Kidney (tissue), 13 donors: ENCODE measurements at regions not wholly inside any gene's neighbourhood (a gene's known extent, or its start where the extent isn't known, plus 50 kb on each side); places are given as distances from the start of the nearest gene placed in this dataset.
"Not testable (repeated sequence)": the region's sequence is repeated elsewhere in the genome, so short reads cannot be mapped to it uniquely, and the experiment has no call there.

Experiments
- DNase-seq, 5 donors: peaks; one replicate each; pipeline ENCODE4 v3.0.0-alpha.2; 2013 to 2020
- FAIRE-seq: peaks from 2 replicates; lab custom pipeline; 2012; peaks lifted over from hg19 to GRCh38; lab: Jason Lieb, UNC
- H3K27ac ChIP-seq, 2 donors: one replicate each; pipeline ENCODE4 v1.7.0; 2013; ENCODE audit warnings: low read depth in 2 of 2, low read length in 2 of 2, inconsistent platforms in 1 of 2
- H3K27me3 ChIP-seq: one replicate; pipeline ENCODE4 v1.7.1; 2013; ENCODE audit warnings: low read length, inconsistent platforms; ENCODE audit not compliant: control insufficient read depth, insufficient read depth
- H3K36me3 ChIP-seq, 3 donors: one replicate each; pipeline versions ENCODE4 v1.7.0 to v1.7.1; 2013; ENCODE audit warnings: low read length in 3 of 3, control low read depth in 1 of 3, inconsistent platforms in 1 of 3; ENCODE audit not compliant: insufficient read depth in 3 of 3, control insufficient read depth in 2 of 3
- H3K4me1 ChIP-seq, 3 donors: one replicate each; pipeline versions ENCODE4 v1.7.0 to v1.7.1; 2013; ENCODE audit warnings: low read length in 3 of 3, inconsistent platforms in 1 of 3, low read depth in 1 of 3; ENCODE audit not compliant: control insufficient read depth in 2 of 3, insufficient read depth in 2 of 3
- H3K4me3 ChIP-seq, 3 donors: one replicate each; pipeline versions ENCODE4 v1.7.0 to v1.8.1; 2013; ENCODE audit warnings: low read length in 3 of 3, control low read depth in 1 of 3, inconsistent platforms in 1 of 3
- H3K9ac ChIP-seq, 3 donors: one replicate each; pipeline versions ENCODE4 v1.7.0 to v1.7.1; 2013; ENCODE audit warnings: low read length in 3 of 3, control low read depth in 1 of 3, inconsistent platforms in 1 of 3
- H3K9me3 ChIP-seq, 3 donors: one replicate each; pipeline versions ENCODE4 v1.7.0 to v1.7.1; 2013; ENCODE audit warnings: low read length in 3 of 3, control low read depth in 1 of 3, inconsistent platforms in 1 of 3; ENCODE audit not compliant: control insufficient read depth in 2 of 3, insufficient read depth in 1 of 3
- CTCF ChIP-seq: IDR thresholded peaks from 3 replicates; pipeline ENCODE4 v1.5.1; 2012; ENCODE audit warnings: mild to moderate bottlenecking, moderate library complexity, borderline replicate concordance; ENCODE audit not compliant: insufficient read depth; ENCODE audit errors: extremely low read depth
- intact Hi-C: fragments of 100-400 bp; cut with DNase I; formaldehyde crosslinking; loops from one replicate; pipeline ENCODE4 v1.11.1; 2022
- donor health status: control.
- donor health status: control.
- donor health status: control.
- donor health status: control.
- donor health status: control.
- donor health status: DM: yes; HTN: yes; CAD: no.
- donor health status: Normal renal cell carcinoma (clear cell type).

DNA sequence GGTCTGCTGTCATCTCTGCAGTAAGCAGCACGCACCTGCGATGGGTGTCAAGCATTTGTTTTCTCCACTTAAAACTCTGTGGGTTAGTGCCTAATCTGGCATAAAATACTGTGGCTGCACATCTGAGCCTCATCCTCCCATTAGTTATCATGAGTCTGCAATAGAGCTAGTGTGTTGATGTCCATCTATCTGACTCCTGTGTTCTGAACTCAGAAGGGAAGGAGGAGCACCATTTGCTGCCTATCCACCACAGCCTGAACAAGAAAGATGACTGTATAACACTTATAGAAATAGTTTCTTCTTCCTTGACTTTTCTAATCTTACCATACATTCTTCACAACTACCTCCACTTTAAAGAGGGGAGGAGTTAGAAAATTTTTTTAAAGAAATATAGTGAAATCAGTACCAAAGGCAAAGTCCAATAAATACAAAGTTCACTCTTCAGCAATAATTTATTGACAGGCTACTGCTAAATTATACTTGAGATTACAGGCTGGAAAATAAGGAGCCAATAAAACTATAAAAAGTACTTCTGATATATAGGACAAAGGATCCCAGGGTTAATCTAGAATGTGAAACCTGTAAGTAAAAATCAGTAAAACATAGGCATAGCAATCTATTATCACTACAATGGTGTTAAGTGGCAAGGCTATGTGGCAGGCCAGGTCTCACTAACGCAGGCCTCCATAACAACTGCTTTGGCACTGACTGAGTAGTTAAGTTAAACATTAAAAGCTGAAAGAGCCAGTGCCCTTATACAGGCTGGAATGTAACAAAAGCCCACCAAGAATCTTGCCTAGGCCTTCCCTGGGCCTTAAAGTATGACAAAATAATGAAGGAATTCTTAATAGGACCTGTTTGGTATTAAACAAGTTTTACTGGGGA, 70.2 kb downstream of the LGALS9C start:
- intact Hi-C loops, DNase-seq, H3K27me3 ChIP-seq, H3K4me3 ChIP-seq, H3K4me1 ChIP-seq, H3K9ac ChIP-seq, H3K9me3 ChIP-seq, H3K36me3 ChIP-seq, H3K27ac ChIP-seq: not testable (repeated sequence)
- FAIRE-seq = peak; percentile 77

DNA sequence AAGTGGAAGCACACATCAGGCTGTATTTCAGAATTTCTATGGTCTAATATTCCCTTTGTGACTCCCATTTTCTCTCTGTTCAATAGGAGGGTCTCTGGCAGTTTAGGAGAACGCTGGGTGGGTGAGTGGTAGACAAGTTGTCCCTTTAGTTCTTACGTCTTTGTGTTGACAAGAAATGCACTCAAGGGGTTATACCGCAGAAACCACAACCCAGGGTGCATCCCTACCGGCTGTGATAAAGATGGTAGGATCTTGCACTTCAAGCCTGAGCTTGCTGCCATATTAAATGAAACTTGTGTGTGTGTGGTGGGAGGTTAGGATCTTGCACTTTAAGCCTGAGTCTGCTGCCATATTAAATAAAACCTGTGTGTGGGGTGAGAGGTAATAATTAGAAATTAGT, 80.5 kb downstream of the LGALS9C start:
- intact Hi-C loops, H3K36me3 ChIP-seq, H3K9me3 ChIP-seq, FAIRE-seq, H3K4me3 ChIP-seq, H3K4me1 ChIP-seq, DNase-seq, H3K9ac ChIP-seq, H3K27ac ChIP-seq, H3K27me3 ChIP-seq: not testable (repeated sequence)

DNA sequence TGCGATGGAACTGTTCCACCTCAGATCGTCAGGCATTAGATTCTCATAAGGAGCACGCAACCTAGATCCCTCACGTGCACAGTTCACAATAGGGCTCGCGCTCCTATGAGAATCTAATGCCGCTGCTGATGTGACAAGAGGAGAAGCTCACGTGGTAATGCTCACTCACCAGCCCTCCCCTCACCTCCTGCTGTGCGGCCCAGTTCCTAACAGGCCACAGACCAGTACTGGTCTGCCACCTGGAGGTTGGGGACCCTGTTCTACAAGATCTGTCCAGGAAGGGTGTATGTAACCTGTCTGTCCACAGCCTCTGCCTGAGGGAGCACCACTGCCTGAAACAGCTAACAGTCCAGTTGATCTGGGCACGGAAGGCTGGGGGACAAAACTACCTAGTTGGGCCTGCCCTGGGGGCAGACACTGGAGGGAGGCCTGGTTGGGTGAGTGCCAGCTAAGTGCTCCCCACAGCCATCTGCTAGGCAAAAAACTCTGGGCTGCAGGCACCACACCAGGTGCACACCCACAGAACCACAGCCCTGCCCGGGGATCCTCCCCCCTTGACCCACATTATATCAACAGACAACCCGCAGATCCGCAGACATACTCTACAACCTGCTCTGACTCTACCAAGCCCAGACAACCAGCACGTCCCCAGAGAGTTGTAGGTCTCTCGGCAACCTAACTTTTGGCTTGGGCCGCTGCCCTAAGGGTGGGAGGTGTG, 80.7 kb downstream of the TBC1D28 start:
- FAIRE-seq, H3K9me3 ChIP-seq, H3K4me3 ChIP-seq, H3K27me3 ChIP-seq, intact Hi-C loops, H3K36me3 ChIP-seq, H3K4me1 ChIP-seq, H3K27ac ChIP-seq, H3K9ac ChIP-seq: not testable (repeated sequence)
- DNase-seq = peak in 1 of 5 donors; percentile 32

- peak in 4 of 5 donors; percentile 39 to 61 (median 56) for DNase-seq
- peak; percentile 61 for TF ChIP-seq CTCF
- H3K4me1 ChIP-seq, H3K9ac ChIP-seq, H3K9me3 ChIP-seq, H3K4me3 ChIP-seq, FAIRE-seq, intact Hi-C loops, H3K36me3 ChIP-seq, H3K27me3 ChIP-seq, H3K27ac ChIP-seq: not testable (repeated sequence)
Measured at GRCh38 chr17:18564099-18564448, 80.1 kb downstream of the TBC1D28 start.

GRCh38 chr17:18568108-18568995, 75.8 kb downstream of the TBC1D28 start:
- FAIRE-seq, H3K4me3 ChIP-seq, intact Hi-C loops, H3K27me3 ChIP-seq, H3K9ac ChIP-seq, H3K4me1 ChIP-seq, H3K36me3 ChIP-seq, H3K27ac ChIP-seq, H3K9me3 ChIP-seq: not testable (repeated sequence)
- peak in 3 of 5 donors; percentile 3 to 48 (median 47) for DNase-seq

DNA sequence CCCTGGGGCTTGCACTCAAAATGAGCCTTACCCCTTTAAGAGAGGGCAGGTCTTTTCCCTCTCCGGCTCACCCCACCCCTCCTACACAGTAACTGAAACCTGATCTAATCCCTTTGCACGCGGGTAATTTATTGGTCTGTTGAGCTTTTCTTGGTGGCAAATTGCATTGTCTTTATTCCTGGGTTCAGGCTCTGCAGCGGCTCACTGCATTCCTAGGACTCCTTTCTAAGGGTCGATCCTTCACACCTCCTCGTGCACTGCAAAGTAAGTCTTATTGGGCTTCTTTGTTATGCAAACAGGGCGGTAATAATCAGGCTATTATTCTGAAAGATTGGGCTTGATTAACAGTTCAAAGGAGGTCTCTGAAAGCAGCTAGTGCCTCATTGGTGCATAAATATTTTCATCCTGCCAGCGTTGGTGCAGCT, 74.7 kb downstream of the TBC1D28 start:
- H3K4me3 ChIP-seq = peak overlapping the region in 2 of 3 donors; percentile 6 to 36
- H3K27me3 ChIP-seq, intact Hi-C loops, H3K36me3 ChIP-seq, H3K27ac ChIP-seq, FAIRE-seq, H3K9me3 ChIP-seq, H3K4me1 ChIP-seq: not testable (repeated sequence)
- H3K9ac ChIP-seq = peak overlapping the region in 1 of 3 donors; percentile 30
- peak in 4 of 5 donors; percentile 59 to 80 (median 70) for DNase-seq

DNA sequence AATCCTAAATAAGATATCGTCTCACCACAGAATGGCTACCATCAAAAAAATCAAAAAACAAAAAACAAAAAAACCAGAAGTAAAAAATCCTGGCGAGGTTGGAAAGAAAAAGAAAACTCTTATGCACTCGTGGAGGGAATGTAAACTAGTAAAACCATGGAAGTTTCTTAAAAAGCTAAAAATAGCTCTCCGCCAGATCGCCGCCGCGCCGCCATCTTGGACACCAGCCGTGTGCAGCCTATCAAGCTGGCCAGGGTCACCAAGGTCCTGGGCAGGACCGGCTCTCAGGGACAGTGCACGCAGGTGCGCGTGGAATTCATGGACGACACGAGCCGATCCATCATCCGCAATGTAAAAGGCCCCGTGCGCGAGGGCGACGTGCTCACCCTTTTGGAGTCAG, 71.7 kb downstream of the TBC1D28 start:
- H3K4me1 ChIP-seq, H3K27ac ChIP-seq, intact Hi-C loops, DNase-seq, FAIRE-seq, H3K9me3 ChIP-seq, H3K4me3 ChIP-seq, H3K36me3 ChIP-seq, H3K27me3 ChIP-seq, H3K9ac ChIP-seq: not testable (repeated sequence)
